MV-4-11 (cell line): ENCODE measurements at regions not wholly inside any gene's neighbourhood (a gene's known extent, or its start where the extent isn't known, plus 50 kb on each side); places are given as distances from the start of the nearest gene placed in this dataset.
"Not testable (repeated sequence)": the region's sequence is repeated elsewhere in the genome, so short reads cannot be mapped to it uniquely, and the experiment has no call there.

Experiments used
- DNase-seq: peaks from one replicate; lab custom pipeline; 2025; lab: John Stamatoyannopoulos, UW

GRCh38 chr10:8380833-8381496, 326.5 kb downstream of the GATA3 start:
- DNase-seq = no peak

GRCh38 chr10:8386781-8387180, 332.3 kb downstream of the GATA3 start:
- DNase-seq = no peak

GRCh38 chr10:8389630-8390029, 335.1 kb downstream of the GATA3 start:
- no peak for DNase-seq

GRCh38 chr10:8392216-8392615, 337.7 kb downstream of the GATA3 start:
- DNase-seq = no peak

- DNase-seq = no peak
These were observed 339.0 kb downstream of the GATA3 start for GRCh38 chr10:8393531-8393930.

- DNase-seq = no peak
These were observed 342.2 kb downstream of the GATA3 start for GRCh38 chr10:8396675-8397074.

GRCh38 chr10:8398771-8399170, 344.3 kb downstream of the GATA3 start:
- no peak for DNase-seq

- DNase-seq = no peak
These were observed 345.7 kb downstream of the GATA3 start for GRCh38 chr10:8400151-8400550.

GRCh38 chr10:8400892-8401291, 346.4 kb downstream of the GATA3 start:
- DNase-seq = no peak

- no peak for DNase-seq
These were observed 347.0 kb downstream of the GATA3 start for GRCh38 chr10:8401531-8401930.

GRCh38 chr10:8402576-8402975, 348.1 kb downstream of the GATA3 start:
- no peak for DNase-seq

- no peak for DNase-seq
These were observed 349.4 kb downstream of the GATA3 start for GRCh38 chr10:8403711-8404371.

GRCh38 chr10:8404721-8405120, 350.2 kb downstream of the GATA3 start:
- no peak for DNase-seq

GRCh38 chr10:8405596-8405995, 351.1 kb downstream of the GATA3 start:
- DNase-seq = no peak

- DNase-seq = no peak
These were observed 353.1 kb downstream of the GATA3 start for GRCh38 chr10:8407501-8408021.

- no peak for DNase-seq
These were observed 356.0 kb downstream of the GATA3 start for GRCh38 chr10:8410506-8410905.

- DNase-seq = no peak
These were observed 358.1 kb downstream of the GATA3 start for GRCh38 chr10:8412541-8412940.

- not testable (repeated sequence) for DNase-seq
These were observed 360.5 kb downstream of the GATA3 start for GRCh38 chr10:8415029-8415428.

GRCh38 chr10:8416192-8416701, 361.8 kb downstream of the GATA3 start:
- no peak for DNase-seq

GRCh38 chr10:8416760-8417159, 362.3 kb downstream of the GATA3 start:
- no peak for DNase-seq

- DNase-seq = no peak
These were observed 363.1 kb downstream of the GATA3 start for GRCh38 chr10:8417631-8418030.

- DNase-seq = no peak
These were observed 364.1 kb downstream of the GATA3 start for GRCh38 chr10:8418631-8419030.

- no peak for DNase-seq
These were observed 365.7 kb downstream of the GATA3 start for GRCh38 chr10:8420182-8420581.
